ENCODE measurements at regions not wholly inside any gene's neighbourhood (a gene's known extent, or its start where the extent isn't known, plus 50 kb on each side); places are given as distances from the start of the nearest gene placed in this dataset.

GRCh38 chr16:5607169-5607568 is 509.6 kb upstream of the EEF2KMT start:
- DNase-seq: no peak

GRCh38 chr16:5605404-5605803 is 507.8 kb upstream of the EEF2KMT start:
- DNase-seq: no peak

GRCh38 chr16:5604770-5605169 is 507.2 kb upstream of the EEF2KMT start:
- DNase-seq: peak; percentile 27

GRCh38 chr16:5603836-5604235 is 506.2 kb upstream of the EEF2KMT start:
- no peak for DNase-seq

GRCh38 chr16:5601957-5602356 is 504.4 kb upstream of the EEF2KMT start:
- no peak for DNase-seq

- DNase-seq: no peak
These were observed 501.2 kb upstream of the EEF2KMT start for GRCh38 chr16:5598793-5599192.

GRCh38 chr16:5595849-5596248 is 498.3 kb upstream of the EEF2KMT start:
- no peak for DNase-seq

- DNase-seq: no peak
These were observed 492.8 kb upstream of the EEF2KMT start for GRCh38 chr16:5590416-5590815.

GRCh38 chr16:5589812-5590373 is 492.3 kb upstream of the EEF2KMT start:
- DNase-seq: no peak

GRCh38 chr16:5584109-5584508 is 486.5 kb upstream of the EEF2KMT start:
- no peak for DNase-seq

GRCh38 chr16:5582529-5582928 is 484.9 kb upstream of the EEF2KMT start:
- DNase-seq: no peak

GRCh38 chr16:5581908-5582307 is 484.3 kb upstream of the EEF2KMT start:
- no peak for DNase-seq

- no peak for DNase-seq
These were observed 483.8 kb upstream of the EEF2KMT start for GRCh38 chr16:5581428-5581827.

- DNase-seq: no peak
These were observed 483.2 kb upstream of the EEF2KMT start for GRCh38 chr16:5580772-5581171.

- no peak for DNase-seq
These were observed 482.7 kb upstream of the EEF2KMT start for GRCh38 chr16:5580296-5580695.

GRCh38 chr16:5578980-5579379 is 481.4 kb upstream of the EEF2KMT start:
- no peak for DNase-seq

- DNase-seq: no peak
These were observed 479.9 kb upstream of the EEF2KMT start for GRCh38 chr16:5577463-5577862.

- DNase-seq: no peak
These were observed 478.2 kb upstream of the EEF2KMT start for GRCh38 chr16:5575646-5576245.

GRCh38 chr16:5575121-5575520 is 477.5 kb upstream of the EEF2KMT start:
- DNase-seq: no peak

- no peak for DNase-seq
These were observed 474.5 kb upstream of the EEF2KMT start for GRCh38 chr16:5572056-5572455.

- no peak for DNase-seq
These were observed 473.9 kb upstream of the EEF2KMT start for GRCh38 chr16:5571446-5571845.

GRCh38 chr16:5561800-5562199 is 464.2 kb upstream of the EEF2KMT start:
- no peak for DNase-seq

GRCh38 chr16:5560084-5560483 is 462.5 kb upstream of the EEF2KMT start:
- no peak for DNase-seq

- DNase-seq: no peak
These were observed 460.4 kb upstream of the EEF2KMT start for GRCh38 chr16:5557966-5558365.

GRCh38 chr16:5557448-5557847 is 459.9 kb upstream of the EEF2KMT start:
- no peak for DNase-seq
